ENCODE measurements at regions not wholly inside any gene's neighbourhood (a gene's known extent, or its start where the extent isn't known, plus 50 kb on each side); places are given as distances from the start of the nearest gene placed in this dataset.

GRCh38 chr1:87421809-87422208, 93.1 kb downstream of the LMO4 start:
- no peak for DNase-seq
- no peaks in the 10 kb centered on the region for H3K9me3 ChIP-seq
- TF ChIP-seq CTCF (IDR thresholded peaks at IDR 0.05): no peak

GRCh38 chr1:87424541-87424940, 95.9 kb downstream of the LMO4 start:
- Histone ChIP-seq H3K4me1 (no peaks in the 10 kb centered on the region), H3K27ac (no peak overlapping the region), H3K36me3 (no peaks in the 10 kb centered on the region), H3K4me3 (no peak overlapping the region), H3K9me3 (no peaks in the 10 kb centered on the region), H3K27me3 (ENCODE audit: low read depth) (no peaks in the 10 kb centered on the region)
- DNase-seq (no peak), ATAC-seq (no peak)
- TF ChIP-seq CTCF (IDR thresholded peaks at IDR 0.05): no peak
- intact Hi-C loops (cut with DNase I): no loop called here

More at GRCh38 chr1:87421809-87422208, 93.1 kb downstream of the LMO4 start:
- Histone ChIP-seq H3K27ac (no peak overlapping the region), H3K27me3 (ENCODE audit: low read depth) (no peaks in the 10 kb centered on the region), H3K4me3 (no peak overlapping the region), H3K36me3 (no peaks in the 10 kb centered on the region), H3K4me1 (no peaks in the 10 kb centered on the region)
- no peak for ATAC-seq
- intact Hi-C loops (cut with DNase I): no loop called here

- intact Hi-C loops (cut with DNase I): no loop called here
- Histone ChIP-seq H3K36me3 (no peaks in the 10 kb centered on the region), H3K4me3 (no peak overlapping the region), H3K27me3 (ENCODE audit: low read depth) (no peaks in the 10 kb centered on the region), H3K9me3 (no peaks in the 10 kb centered on the region), H3K4me1 (no peaks in the 10 kb centered on the region), H3K27ac (no peak overlapping the region)
- no peak for DNase-seq
- no peak for ATAC-seq
- TF ChIP-seq CTCF (IDR thresholded peaks at IDR 0.05): no peak
These were observed 98.0 kb downstream of the LMO4 start for GRCh38 chr1:87426463-87427249.

- TF ChIP-seq CTCF (IDR thresholded peaks at IDR 0.05): no peak
- ATAC-seq: no peak
- Histone ChIP-seq H3K9me3 (no peaks in the 10 kb centered on the region), H3K27ac (no peak overlapping the region), H3K36me3 (no peaks in the 10 kb centered on the region), H3K4me3 (no peak overlapping the region), H3K4me1 (no peaks in the 10 kb centered on the region), H3K27me3 (ENCODE audit: low read depth) (no peaks in the 10 kb centered on the region)
- DNase-seq: no peak
- intact Hi-C loops (cut with DNase I): no loop called here
These were observed 99.7 kb downstream of the LMO4 start for GRCh38 chr1:87428367-87428766.

GRCh38 chr1:87428883-87429282, 100.2 kb downstream of the LMO4 start:
- Histone ChIP-seq H3K27ac (no peak overlapping the region), H3K27me3 (ENCODE audit: low read depth) (no peaks in the 10 kb centered on the region), H3K36me3 (no peaks in the 10 kb centered on the region), H3K4me1 (no peaks in the 10 kb centered on the region), H3K4me3 (no peak overlapping the region), H3K9me3 (no peaks in the 10 kb centered on the region)
- intact Hi-C loops (cut with DNase I): no loop called here
- TF ChIP-seq CTCF (IDR thresholded peaks at IDR 0.05): no peak
- DNase-seq (no peak), ATAC-seq (no peak)
